GM21390 (cell line): ENCODE measurements at regions not wholly inside any gene's neighbourhood (a gene's known extent, or its start where the extent isn't known, plus 50 kb on each side); places are given as distances from the start of the nearest gene placed in this dataset.

ENCODE experiments used
- ATAC-seq: cut with Tn5 transposase; IDR thresholded peaks from one replicate; pipeline ENCODE4 v1.9.1; 2021; ENCODE audit not compliant: unreplicated experiment

DNA sequence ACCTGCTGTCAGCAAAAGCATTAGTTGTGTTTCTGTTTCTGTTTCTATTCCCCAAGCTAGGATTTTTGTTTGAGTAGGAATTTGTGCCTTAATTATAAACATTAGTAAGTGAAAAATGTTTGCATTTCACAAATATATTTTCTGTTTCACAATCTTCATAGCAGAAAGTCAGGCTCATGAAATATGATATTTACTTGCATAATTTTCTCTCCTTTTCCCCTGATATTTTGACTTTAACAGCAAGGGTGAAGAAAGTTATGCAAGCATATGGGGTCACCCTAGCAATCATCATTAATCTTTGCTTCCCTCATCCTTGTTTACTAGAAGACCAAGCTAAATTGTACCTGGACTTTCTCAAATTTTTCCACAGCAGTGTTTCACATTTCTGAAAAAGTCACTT is 140.3 kb upstream of the SEMA6D start:
- ATAC-seq: no peak

GRCh38 chr15:47577461-47577860 is 139.8 kb upstream of the SEMA6D start:
- ATAC-seq: no peak

DNA sequence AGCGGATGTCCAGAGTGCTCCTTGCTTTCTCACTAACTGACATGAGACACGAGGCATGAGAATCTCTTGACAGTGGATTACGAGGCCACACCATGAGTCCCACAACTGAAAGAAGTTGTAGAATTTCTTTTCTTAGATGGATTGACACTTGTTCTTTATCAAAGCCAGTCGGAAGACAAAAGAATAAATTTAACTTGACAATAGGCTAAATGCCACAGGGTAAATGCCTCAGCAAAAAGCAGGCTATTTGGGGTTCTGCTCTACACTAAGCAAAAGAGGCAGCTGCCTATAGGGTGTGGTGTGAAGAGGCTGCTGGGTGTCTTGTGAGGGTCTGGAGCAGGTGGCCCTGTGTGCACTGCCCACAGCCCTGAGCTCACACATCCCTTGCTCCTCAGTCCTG is 135.1 kb upstream of the SEMA6D start:
- ATAC-seq: no peak

- ATAC-seq: no peak
Observed at GRCh38 chr15:47584316-47584715, 133.0 kb upstream of the SEMA6D start.

GRCh38 chr15:47586653-47587224 is 130.6 kb upstream of the SEMA6D start:
- ATAC-seq: no peak

GRCh38 chr15:47587940-47588802 is 129.1 kb upstream of the SEMA6D start:
- no peak for ATAC-seq

- no peak for ATAC-seq
Observed at GRCh38 chr15:47588958-47589357, 128.3 kb upstream of the SEMA6D start.

DNA sequence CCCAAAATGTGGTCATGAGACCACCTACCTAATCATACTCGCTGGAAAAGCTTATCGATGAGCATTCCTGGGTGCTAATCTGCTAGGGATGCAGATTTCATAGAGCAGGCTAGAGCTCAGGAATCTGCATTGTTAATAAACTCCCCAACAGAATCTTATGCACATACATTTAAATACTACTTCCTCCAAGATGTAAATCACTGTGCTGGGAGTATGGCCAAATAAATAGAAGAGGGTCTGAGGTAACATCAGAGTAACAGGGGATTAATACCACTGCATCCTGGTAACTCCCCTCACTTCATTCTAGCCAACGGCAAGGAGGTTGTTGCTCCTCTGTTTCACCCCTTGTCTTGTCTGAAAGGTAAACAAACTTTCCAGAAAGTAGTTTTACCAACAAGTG is 118.3 kb upstream of the SEMA6D start:
- ATAC-seq: no peak

DNA sequence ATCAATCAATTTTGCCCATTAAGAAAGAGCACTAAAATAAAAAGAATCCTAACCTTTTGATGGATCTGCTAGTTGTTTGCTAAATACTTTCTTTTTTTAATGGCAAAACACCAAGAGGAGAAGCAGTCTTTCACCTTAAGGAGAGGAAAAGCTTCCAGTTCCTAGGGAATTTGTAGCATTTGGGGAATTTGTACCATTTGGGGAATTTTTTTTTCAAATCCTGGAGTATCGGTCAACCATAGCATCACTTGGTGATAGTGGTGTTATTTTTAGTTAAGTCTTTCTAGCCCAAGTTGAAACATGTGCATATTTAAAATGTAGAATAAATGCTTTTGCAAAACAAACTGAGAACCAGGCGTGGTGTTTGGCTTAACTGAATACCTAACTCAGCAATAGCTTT is 117.5 kb upstream of the SEMA6D start:
- ATAC-seq: no peak

GRCh38 chr15:47602121-47602520 is 115.2 kb upstream of the SEMA6D start:
- ATAC-seq: no peak

GRCh38 chr15:47603026-47603425 is 114.3 kb upstream of the SEMA6D start:
- no peak for ATAC-seq

GRCh38 chr15:47607695-47608094 is 109.6 kb upstream of the SEMA6D start:
- no peak for ATAC-seq

DNA sequence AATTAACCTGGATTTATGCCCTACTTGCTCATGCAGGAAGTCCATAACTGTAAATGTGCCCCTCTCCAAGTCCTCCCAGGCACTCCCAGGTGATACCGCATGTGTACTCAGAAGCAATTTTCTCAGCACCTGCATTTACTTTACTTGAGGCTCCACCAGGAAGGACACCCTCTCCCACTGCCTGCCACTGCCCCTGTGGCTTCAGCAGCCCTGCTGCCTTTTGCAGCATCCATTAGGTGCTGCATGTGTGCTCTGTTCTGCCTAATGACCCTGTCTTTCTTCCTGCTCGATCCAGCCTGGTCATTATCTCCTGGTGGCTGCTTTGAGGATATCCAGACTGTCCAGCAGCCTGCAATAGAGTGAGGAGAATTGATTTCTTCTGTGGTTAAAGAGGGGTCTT is 107.6 kb upstream of the SEMA6D start:
- no peak for ATAC-seq

DNA sequence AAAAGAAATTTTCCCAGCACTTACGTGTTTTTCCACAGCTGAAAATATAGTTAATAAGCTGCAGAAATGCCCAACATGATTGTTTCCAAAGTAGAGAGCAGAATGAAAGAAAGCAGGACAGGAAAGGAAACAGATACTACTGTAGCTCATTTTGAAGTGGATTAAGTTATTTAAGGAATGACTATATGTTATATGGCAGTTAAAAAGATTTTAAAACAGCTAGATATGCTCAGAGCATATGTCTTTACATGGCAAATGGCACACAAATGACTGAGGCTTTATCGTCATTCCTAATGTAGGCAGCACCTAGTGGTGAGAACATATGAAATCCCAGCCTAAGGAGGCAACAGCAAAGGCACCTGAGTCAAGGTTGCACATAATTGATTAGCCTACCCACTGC is 106.6 kb upstream of the SEMA6D start:
- no peak for ATAC-seq

GRCh38 chr15:47614360-47615011 is 102.8 kb upstream of the SEMA6D start:
- ATAC-seq: no peak

DNA sequence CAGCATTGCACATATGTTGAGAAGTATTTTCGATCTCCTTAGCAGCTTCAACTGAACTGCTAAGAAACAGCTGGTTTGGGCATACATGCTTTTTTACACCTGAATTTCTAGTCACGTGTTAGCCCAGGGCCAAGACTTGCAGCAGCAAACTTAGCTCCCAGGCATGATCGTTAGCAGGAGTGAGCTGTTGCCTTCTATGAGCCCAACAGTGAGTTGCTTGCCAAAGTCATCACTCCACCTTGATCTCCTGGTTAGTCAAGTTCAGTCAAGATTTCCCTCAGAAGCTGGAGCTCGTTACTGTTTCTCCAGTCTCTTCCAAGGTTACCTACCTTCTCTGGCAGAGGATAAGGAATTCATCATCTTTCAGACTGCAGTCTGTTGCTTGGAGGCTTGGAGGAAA is 100.4 kb upstream of the SEMA6D start:
- ATAC-seq: no peak

DNA sequence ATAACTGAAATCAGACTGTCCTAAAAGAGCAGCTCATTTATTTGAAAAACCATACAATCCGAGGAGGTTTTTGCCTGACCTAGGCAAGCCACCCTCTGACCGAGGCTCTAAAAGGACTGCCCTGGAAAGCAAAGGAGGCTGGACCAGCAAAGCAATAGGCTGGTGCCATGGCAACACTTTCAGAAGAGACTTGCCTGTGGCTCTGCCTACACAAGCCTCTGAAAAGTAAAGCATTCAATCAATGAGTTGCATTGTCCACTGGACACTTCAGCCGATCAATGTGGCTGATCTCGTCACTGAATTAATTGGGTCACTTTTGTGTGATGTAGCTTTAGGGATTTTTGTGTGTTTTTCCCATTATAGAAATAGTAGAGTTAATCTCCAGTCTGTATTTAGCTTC is 99.1 kb upstream of the SEMA6D start:
- ATAC-seq: no peak

DNA sequence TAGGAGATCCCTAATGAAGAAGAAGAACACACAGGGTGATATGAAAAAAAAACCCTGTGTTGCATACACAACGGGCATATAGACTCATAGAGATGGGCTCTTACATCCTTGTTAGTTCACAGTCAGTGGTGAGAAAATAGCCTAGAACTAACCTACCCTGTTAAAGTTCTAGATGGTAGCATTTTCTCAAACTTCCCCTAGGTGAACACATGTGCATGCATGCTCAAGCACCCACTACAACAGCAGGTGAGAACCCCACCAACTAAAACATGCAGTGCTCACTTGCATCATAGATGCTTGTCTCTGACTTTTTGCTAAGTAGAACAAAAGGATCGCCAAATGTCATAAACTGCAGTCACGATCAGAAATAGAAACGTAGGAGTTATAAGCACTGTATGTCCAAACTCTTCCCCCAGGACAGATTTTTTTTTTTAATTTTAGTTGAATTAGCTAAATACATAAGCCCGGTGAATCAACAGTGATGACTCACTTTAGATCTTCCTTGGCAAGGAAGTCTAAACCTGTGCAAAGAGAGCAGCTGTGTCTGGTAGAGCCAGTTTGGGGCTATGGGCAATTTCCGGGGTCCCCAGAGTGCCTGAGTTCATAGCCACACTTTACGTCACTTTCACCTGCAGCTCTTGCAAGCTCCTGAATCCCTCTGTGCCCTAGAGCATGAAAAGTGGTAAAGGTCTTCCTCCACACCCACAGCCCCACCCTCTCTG is 96.2 kb upstream of the SEMA6D start:
- ATAC-seq: no peak

DNA sequence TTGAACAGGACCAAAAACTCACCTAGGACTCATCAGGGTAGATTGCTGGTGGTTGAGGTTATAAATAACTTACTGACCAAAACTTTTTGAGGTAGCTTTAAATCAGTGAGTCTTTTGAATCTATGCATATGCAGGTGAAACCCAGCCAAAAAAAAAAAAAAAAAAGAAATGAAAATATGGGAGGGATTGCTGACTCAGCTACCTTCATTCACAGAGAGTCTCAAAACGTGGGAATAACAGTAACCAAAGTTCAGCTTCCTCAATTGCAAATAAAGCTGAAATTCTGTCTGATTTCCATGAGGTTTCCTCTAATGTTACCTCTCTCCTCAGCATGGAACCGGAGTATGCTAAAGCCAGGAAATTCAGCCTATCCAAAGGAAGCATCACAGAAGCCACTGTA is 95.2 kb upstream of the SEMA6D start:
- ATAC-seq: no peak

DNA sequence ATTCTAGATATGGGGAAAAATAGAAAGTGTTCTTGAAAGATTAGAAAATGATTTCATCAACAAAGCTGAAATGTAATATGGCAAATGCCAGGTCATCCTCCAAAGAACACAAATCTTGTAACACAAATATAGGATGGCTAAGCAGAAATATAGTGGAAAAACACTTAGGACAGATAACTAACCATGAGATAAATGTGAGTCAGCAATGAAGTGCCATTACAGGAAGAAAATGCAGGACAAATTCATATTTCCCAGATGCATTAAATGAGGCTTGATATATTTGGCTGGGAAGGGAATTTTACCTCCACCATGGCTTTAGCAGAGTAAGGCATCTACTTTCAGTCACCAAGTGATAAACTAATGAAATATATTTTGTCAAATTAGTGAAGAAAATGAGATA is 92.8 kb upstream of the SEMA6D start:
- ATAC-seq: no peak

DNA sequence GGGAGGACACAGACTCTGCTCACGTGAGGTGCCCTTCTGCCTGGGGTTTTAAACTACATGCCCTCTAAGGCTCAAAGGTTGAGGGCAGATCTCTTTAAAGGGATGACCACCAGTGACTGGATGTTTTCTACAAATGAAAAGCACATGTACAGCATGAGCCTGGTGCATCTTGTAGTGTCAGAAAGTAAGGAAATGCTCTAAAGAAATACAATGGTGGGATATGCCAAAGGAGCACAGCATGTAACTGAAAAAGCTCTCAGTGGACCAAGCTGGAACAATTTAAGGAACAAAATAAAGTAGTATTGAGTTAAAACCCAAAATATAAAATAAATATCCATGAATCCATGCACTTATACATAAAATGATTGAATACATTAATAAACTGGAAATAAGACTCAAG is 78.3 kb upstream of the SEMA6D start:
- no peak for ATAC-seq

GRCh38 chr15:47640079-47640478 is 77.2 kb upstream of the SEMA6D start:
- ATAC-seq: no peak
